Parathyroid adenoma (tissue), 2 donors: ENCODE measurements at regions not wholly inside any gene's neighbourhood (a gene's known extent, or its start where the extent isn't known, plus 50 kb on each side); places are given as distances from the start of the nearest gene placed in this dataset.

ENCODE experiments used
- H2AFZ ChIP-seq: fragments of 300-600 bp; sonication (generic); one replicate; pipeline ENCODE4 v1.7.0; 2017; ENCODE audit warnings: antibody characterized with exemption, mild to moderate bottlenecking
- H3K27ac ChIP-seq: fragments of 300-600 bp; sonication (generic); one replicate; pipeline ENCODE4 v1.7.0; 2017
- H3K27me3 ChIP-seq: fragments of 300-600 bp; sonication (generic); one replicate; pipeline ENCODE4 v1.7.0; 2017; ENCODE audit warnings: low read length; ENCODE audit not compliant: control insufficient read depth, insufficient read depth
- H3K36me3 ChIP-seq: fragments of 300-600 bp; sonication (generic); one replicate; pipeline ENCODE4 v1.7.0; 2017; ENCODE audit warnings: low read length; ENCODE audit not compliant: control insufficient read depth, insufficient read depth
- H3K4me1 ChIP-seq: fragments of 300-600 bp; sonication (generic); one replicate; pipeline ENCODE4 v1.7.0; 2017; ENCODE audit warnings: control low read depth
- H3K4me2 ChIP-seq: fragments of 300-600 bp; sonication (generic); one replicate; pipeline ENCODE4 v1.7.0; 2017; ENCODE audit warnings: low read length
- H3K4me3 ChIP-seq: fragments of 300-600 bp; sonication (generic); one replicate; pipeline ENCODE4 v1.7.0; 2017; ENCODE audit warnings: low read depth, low read length
- H3K79me2 ChIP-seq: fragments of 300-600 bp; sonication (generic); one replicate; pipeline ENCODE4 v1.7.0; 2017; ENCODE audit warnings: control low read depth
- H3K9ac ChIP-seq: fragments of 300-600 bp; sonication (generic); one replicate; pipeline ENCODE4 v1.7.0; 2017; ENCODE audit warnings: mild to moderate bottlenecking
- H3K9me3 ChIP-seq: fragments of 300-600 bp; sonication (generic); one replicate; pipeline ENCODE4 v1.7.0; 2017; ENCODE audit warnings: low read length; ENCODE audit not compliant: control insufficient read depth
- CTCF ChIP-seq: fragments of 300-600 bp; sonication (generic); IDR thresholded peaks from one replicate; pipeline ENCODE4 v1.7.0; 2017; ENCODE audit warnings: antibody characterized with exemption, mild to moderate bottlenecking
- donor health status: primary hyperparathyroidism.

GRCh38 chr20:19887556-19888268, 129.4 kb upstream of the NAA20 start:
- Histone ChIP-seq H3K4me2 (peak overlapping the region; percentile 10), H3K79me2 (peaks cover 2% of the 10 kb centered on the region), H3K4me1 (peaks cover 2% of the 10 kb centered on the region), H3K9ac (no peak overlapping the region), H3K9me3 (no peaks in the 10 kb centered on the region), H3K27me3 (no peaks in the 10 kb centered on the region), H3K36me3 (no peaks in the 10 kb centered on the region), H2AFZ (no peak overlapping the region), H3K27ac (peak overlapping the region; percentile 72), H3K4me3 (peak overlapping the region; percentile 28)
- no peak for TF ChIP-seq CTCF

GRCh38 chr20:19888269-19888671, 128.9 kb upstream of the NAA20 start:
- Histone ChIP-seq H3K27me3 (no peaks in the 10 kb centered on the region), H3K4me1 (peaks cover 2% of the 10 kb centered on the region), H3K27ac (peak overlapping the region; percentile 72), H3K9ac (no peak overlapping the region), H3K79me2 (peaks cover 4% of the 10 kb centered on the region), H3K4me3 (no peak overlapping the region), H2AFZ (no peak overlapping the region), H3K4me2 (no peak overlapping the region), H3K9me3 (no peaks in the 10 kb centered on the region), H3K36me3 (no peaks in the 10 kb centered on the region)
- no peak for TF ChIP-seq CTCF

- H3K79me2 ChIP-seq = peaks cover 7% of the 10 kb centered on the region
- H3K27me3 ChIP-seq = no peaks in the 10 kb centered on the region
- H3K4me2 ChIP-seq = no peak overlapping the region
- peak overlapping the region; percentile 72 for H3K27ac ChIP-seq
- no peak overlapping the region for H3K4me3 ChIP-seq
- TF ChIP-seq CTCF = no peak
- no peaks in the 10 kb centered on the region for H3K36me3 ChIP-seq
- no peaks in the 10 kb centered on the region for H3K9me3 ChIP-seq
- H3K4me1 ChIP-seq = peaks cover 2% of the 10 kb centered on the region
- H3K9ac ChIP-seq = no peak overlapping the region
- no peak overlapping the region for H2AFZ ChIP-seq
Observed at GRCh38 chr20:19889011-19889953, 127.9 kb upstream of the NAA20 start.

- no peak overlapping the region for H3K4me3 ChIP-seq
- peaks cover 2% of the 10 kb centered on the region for H3K4me1 ChIP-seq
- no peak for TF ChIP-seq CTCF
- H3K36me3 ChIP-seq = no peaks in the 10 kb centered on the region
- no peaks in the 10 kb centered on the region for H3K9me3 ChIP-seq
- peaks cover 7% of the 10 kb centered on the region for H3K79me2 ChIP-seq
- no peak overlapping the region for H3K9ac ChIP-seq
- no peak overlapping the region for H2AFZ ChIP-seq
- H3K4me2 ChIP-seq = no peak overlapping the region
- no peak overlapping the region for H3K27ac ChIP-seq
- H3K27me3 ChIP-seq = no peaks in the 10 kb centered on the region
Observed at GRCh38 chr20:19890445-19891051, 126.6 kb upstream of the NAA20 start.
